ENCODE measurements at regions not wholly inside any gene's neighbourhood (a gene's known extent, or its start where the extent isn't known, plus 50 kb on each side); places are given as distances from the start of the nearest gene placed in this dataset.

- no peak for TF ChIP-seq CTCF (IDR thresholded peaks at IDR 0.05 in 2 of 3, conservative IDR thresholded peaks at IDR 0.05 in 1 of 3; ENCODE audit: control insufficient read depth in 2 of 3, extremely low read depth in 1 of 3, insufficient read depth in 1 of 3, low read depth in 3 of 3, low read length in 3 of 3)
These were observed 235.0 kb upstream of the KBTBD8 start (continued) for GRCh38 chr3:66762916-66763693.

GRCh38 chr3:66778107-66778506 lies 220.0 kb upstream of the KBTBD8 start:
- no TSS peak for BruUV-seq (replicated peaks)

More at GRCh38 chr3:66778107-66778506, 220.0 kb upstream of the KBTBD8 start:
- ChIA-PET SMC1A (ENCODE audit: uncharacterized antibody, unreplicated experiment) (interaction anchor here (0.7 kb wide), 1 partner anchor 672 kb away, joined by 3 read pairs; no protein-coding TSS in a partner anchor), CTCF (no interaction called here), POLR2A (no interaction called here), RAD21 (ENCODE audit: unreplicated experiment) (no interaction called here)
- Histone ChIP-seq H3K4me2 (ENCODE audit: control insufficient read depth, insufficient read depth) (no peak overlapping the region), H3K9ac (ENCODE audit: control insufficient read depth, insufficient read depth, low read length) (no peak overlapping the region), H2AFZ (ENCODE audit: control insufficient read depth, low read depth, low read length) (no peak overlapping the region), H3K27me3 (replicated peaks in 1 of 2; ENCODE audit: control insufficient read depth in 2 of 2, insufficient read depth in 2 of 2, low read length in 1 of 2) (peaks cover 0 to 2% of the 10 kb centered on the region in 2 experiments; a peak in 2 of 4 replicates), H3K36me3 (ENCODE audit: control insufficient read depth in 2 of 2, insufficient read depth in 2 of 2, low read length in 1 of 2) (no peaks in the 10 kb centered on the region), H3K9me3 (replicated peaks; ENCODE audit: control insufficient read depth, insufficient read depth, low read length) (no peaks in the 10 kb centered on the region), H3K4me1 (ENCODE audit: control insufficient read depth, insufficient read depth, low read length) (no peaks in the 10 kb centered on the region), H3K4me3 (no peak overlapping the region), H4K20me1 (ENCODE audit: control insufficient read depth, insufficient read depth) (no peaks in the 10 kb centered on the region), H3K27ac (ENCODE audit: control insufficient read depth, insufficient read depth) (no peak overlapping the region), H3K79me2 (ENCODE audit: control insufficient read depth, insufficient read depth, low read length) (no peaks in the 10 kb centered on the region)
- ATAC-seq = no peak
- DNase-seq (ENCODE audit: low read depth, low spot score) = no peak
- in situ Hi-C loops (cut with MboI) (no loop called here), intact Hi-C loops (cut with micrococcal nuclease; ENCODE audit: unreplicated experiment) (no loop called here)
- TF ChIP-seq NR2C2 (IDR thresholded peaks at IDR 0.05; ENCODE audit: borderline replicate concordance, control insufficient read depth, insufficient read length, low read depth) (no peak), RBBP5 (conservative IDR thresholded peaks at IDR 0.05) (no peak), EP300 (IDR thresholded peaks at IDR 0.05; ENCODE audit: borderline replicate concordance in 1 of 2, control insufficient read depth in 1 of 2, low read depth in 2 of 2, low read length in 2 of 2) (no peak), ZNF592 (IDR thresholded peaks at IDR 0.05) (no peak), RAD21 (IDR thresholded peaks at IDR 0.05; ENCODE audit: insufficient read depth, low read depth, low read length) (no peak), ZBTB40 (IDR thresholded peaks at IDR 0.05; ENCODE audit: borderline replicate concordance) (no peak), SPI1 (IDR thresholded peaks at IDR 0.05; ENCODE audit: borderline replicate concordance, insufficient read depth, low read depth, low read length) (no peak), EZH2 (IDR thresholded peaks at IDR 0.05; ENCODE audit: borderline replicate concordance, control insufficient read depth, low read depth, low read length) (no peak)
- 45% methylated on average over 5 of the region's 5 CpGs for WGBS (ENCODE audit: insufficient coverage, insufficient replicate concordance, low lambda C conversion rate, missing lambda C conversion rate)
- FAIRE-seq = no peak

All from GM12878 (cell line).